ENCODE measurements at regions not wholly inside any gene's neighbourhood (a gene's known extent, or its start where the extent isn't known, plus 50 kb on each side); places are given as distances from the start of the nearest gene placed in this dataset.

GRCh38 chr6:40692337-40692736 lies 105.2 kb upstream of the LRFN2 start:
- DNase-seq (ENCODE audit: low spot score in 2 of 2, unreplicated experiment in 2 of 2) = no peak
- Mint-ChIP-seq H3K27me3 (ENCODE audit: low read depth) (peaks cover 27% of the 10 kb centered on the region), H3K9me3 (no peaks in the 10 kb centered on the region), H3K4me1 (peaks cover 2% of the 10 kb centered on the region), H3K4me3 (no peak overlapping the region), H3K36me3 (no peaks in the 10 kb centered on the region), H3K27ac (no peak overlapping the region)
- TF ChIP-seq CTCF (IDR thresholded peaks at IDR 0.05; ENCODE audit: unreplicated experiment) = no peak

- Mint-ChIP-seq H3K4me3 (no peak overlapping the region), H3K27ac (no peak overlapping the region), H3K27me3 (ENCODE audit: low read depth) (peaks cover 28% of the 10 kb centered on the region), H3K36me3 (no peaks in the 10 kb centered on the region), H3K9me3 (peaks cover 3% of the 10 kb centered on the region), H3K4me1 (peaks cover 7% of the 10 kb centered on the region)
- no peak for DNase-seq (ENCODE audit: low spot score in 2 of 2, unreplicated experiment in 2 of 2)
- TF ChIP-seq CTCF (IDR thresholded peaks at IDR 0.05; ENCODE audit: unreplicated experiment) = no peak
Observed at GRCh38 chr6:40689185-40689584, 102.0 kb upstream of the LRFN2 start.

- peaks cover 7% of the 10 kb centered on the region for H3K4me1 Mint-ChIP-seq
- no peak for TF ChIP-seq CTCF (IDR thresholded peaks at IDR 0.05; ENCODE audit: unreplicated experiment)
- H3K27me3 Mint-ChIP-seq (ENCODE audit: low read depth) = peaks cover 30% of the 10 kb centered on the region
- no peaks in the 10 kb centered on the region for H3K36me3 Mint-ChIP-seq
- H3K27ac Mint-ChIP-seq = no peak overlapping the region
- no peak for DNase-seq (ENCODE audit: low spot score in 2 of 2, unreplicated experiment in 2 of 2)
- peaks cover 3% of the 10 kb centered on the region for H3K9me3 Mint-ChIP-seq
- H3K4me3 Mint-ChIP-seq = no peak overlapping the region
Observed at GRCh38 chr6:40688214-40688761, 101.1 kb upstream of the LRFN2 start.

GRCh38 chr6:40685862-40686261 lies 98.7 kb upstream of the LRFN2 start:
- Mint-ChIP-seq H3K4me3 (no peak overlapping the region), H3K27ac (no peak overlapping the region), H3K9me3 (peaks cover 3% of the 10 kb centered on the region), H3K4me1 (peaks cover 7% of the 10 kb centered on the region), H3K36me3 (no peaks in the 10 kb centered on the region), H3K27me3 (ENCODE audit: low read depth) (peaks cover 51% of the 10 kb centered on the region)
- no peak for TF ChIP-seq CTCF (IDR thresholded peaks at IDR 0.05; ENCODE audit: unreplicated experiment)
- DNase-seq (ENCODE audit: low spot score in 2 of 2, unreplicated experiment in 2 of 2) = no peak

GRCh38 chr6:40681622-40682021 lies 94.5 kb upstream of the LRFN2 start:
- no peaks in the 10 kb centered on the region for H3K36me3 Mint-ChIP-seq
- peaks cover 51% of the 10 kb centered on the region for H3K27me3 Mint-ChIP-seq (ENCODE audit: low read depth)
- H3K4me1 Mint-ChIP-seq = peaks cover 5% of the 10 kb centered on the region
- no peak overlapping the region for H3K27ac Mint-ChIP-seq
- no peak overlapping the region for H3K4me3 Mint-ChIP-seq
- TF ChIP-seq CTCF (IDR thresholded peaks at IDR 0.05; ENCODE audit: unreplicated experiment) = no peak
- peaks cover 8% of the 10 kb centered on the region for H3K9me3 Mint-ChIP-seq
- no peak for DNase-seq (ENCODE audit: low spot score in 2 of 2, unreplicated experiment in 2 of 2)

GRCh38 chr6:40678941-40679340 lies 91.8 kb upstream of the LRFN2 start:
- Mint-ChIP-seq H3K4me1 (no peaks in the 10 kb centered on the region), H3K4me3 (no peak overlapping the region), H3K9me3 (peaks cover 5% of the 10 kb centered on the region), H3K27ac (no peak overlapping the region), H3K27me3 (ENCODE audit: low read depth) (peaks cover 58% of the 10 kb centered on the region), H3K36me3 (no peaks in the 10 kb centered on the region)
- TF ChIP-seq CTCF (IDR thresholded peaks at IDR 0.05; ENCODE audit: unreplicated experiment) = no peak
- no peak for DNase-seq (ENCODE audit: low spot score in 2 of 2, unreplicated experiment in 2 of 2)
